NB4 (cell line): ENCODE measurements at regions not wholly inside any gene's neighbourhood (a gene's known extent, or its start where the extent isn't known, plus 50 kb on each side); places are given as distances from the start of the nearest gene placed in this dataset.
A peak's percentile ranks its signal among the peaks of the same experiment; 100 is the strongest.

Source experiments
- DNase-seq: peaks from one replicate; pipeline ENCODE4 v3.0.0; 2010; ENCODE audit warnings: low read depth
- H3K4me3 ChIP-seq: one replicate; pipeline ENCODE4 v1.5.1; 2011; ENCODE audit warnings: mild to moderate bottlenecking, low read depth, low read length, moderate library complexity
- MYC ChIP-seq: IDR thresholded peaks from 2 replicates; pipeline ENCODE4 v1.6.1; 2011; ENCODE audit warnings: low read depth, low read length
- POLR2A ChIP-seq: IDR thresholded peaks from 2 replicates; pipeline ENCODE4 v1.6.1; 2011; ENCODE audit warnings: mild to moderate bottlenecking; ENCODE audit not compliant: insufficient read length; ENCODE audit errors: extremely low read depth
- TF ChIP-seq, protein P1 (sequence below): IDR thresholded peaks from one replicate; pipeline ENCODE4 v1.5.1; 2012; ENCODE audit warnings: low read depth, low read length
- TF ChIP-seq, protein P2 (sequence below): IDR thresholded peaks from 2 replicates; pipeline ENCODE4 v1.6.1; 2011; ENCODE audit warnings: low read depth, low read length

DNA sequence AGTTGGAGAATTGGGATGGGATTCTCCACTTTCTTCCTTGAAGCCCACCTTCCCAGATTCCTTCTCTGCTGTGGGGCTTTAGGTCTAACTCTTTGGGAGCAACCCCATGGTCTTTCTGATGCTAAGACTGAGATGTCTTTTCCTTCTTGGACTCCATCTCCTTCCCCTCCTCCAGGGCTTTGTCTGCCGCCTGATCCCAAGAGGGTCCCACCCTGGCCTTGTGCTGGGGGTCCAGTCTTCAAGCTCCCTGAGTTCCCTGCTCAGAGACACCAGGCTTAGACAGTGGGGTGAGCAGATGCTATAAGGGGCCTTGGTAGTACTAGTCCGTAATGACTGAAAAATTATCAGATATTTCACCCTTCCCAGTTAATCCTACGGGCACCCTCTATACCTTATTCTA, 150.5 kb downstream of the PTPN20 start:
- TF ChIP-seq POLR2A (no peak), MYC (no peak)
- TF ChIP-seq, protein P1, sequence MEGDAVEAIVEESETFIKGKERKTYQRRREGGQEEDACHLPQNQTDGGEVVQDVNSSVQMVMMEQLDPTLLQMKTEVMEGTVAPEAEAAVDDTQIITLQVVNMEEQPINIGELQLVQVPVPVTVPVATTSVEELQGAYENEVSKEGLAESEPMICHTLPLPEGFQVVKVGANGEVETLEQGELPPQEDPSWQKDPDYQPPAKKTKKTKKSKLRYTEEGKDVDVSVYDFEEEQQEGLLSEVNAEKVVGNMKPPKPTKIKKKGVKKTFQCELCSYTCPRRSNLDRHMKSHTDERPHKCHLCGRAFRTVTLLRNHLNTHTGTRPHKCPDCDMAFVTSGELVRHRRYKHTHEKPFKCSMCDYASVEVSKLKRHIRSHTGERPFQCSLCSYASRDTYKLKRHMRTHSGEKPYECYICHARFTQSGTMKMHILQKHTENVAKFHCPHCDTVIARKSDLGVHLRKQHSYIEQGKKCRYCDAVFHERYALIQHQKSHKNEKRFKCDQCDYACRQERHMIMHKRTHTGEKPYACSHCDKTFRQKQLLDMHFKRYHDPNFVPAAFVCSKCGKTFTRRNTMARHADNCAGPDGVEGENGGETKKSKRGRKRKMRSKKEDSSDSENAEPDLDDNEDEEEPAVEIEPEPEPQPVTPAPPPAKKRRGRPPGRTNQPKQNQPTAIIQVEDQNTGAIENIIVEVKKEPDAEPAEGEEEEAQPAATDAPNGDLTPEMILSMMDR = no peak
- TF ChIP-seq, protein P2, sequence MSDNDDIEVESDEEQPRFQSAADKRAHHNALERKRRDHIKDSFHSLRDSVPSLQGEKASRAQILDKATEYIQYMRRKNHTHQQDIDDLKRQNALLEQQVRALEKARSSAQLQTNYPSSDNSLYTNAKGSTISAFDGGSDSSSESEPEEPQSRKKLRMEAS = no peak
- no peak for DNase-seq
- no peak overlapping the region for H3K4me3 ChIP-seq

DNA sequence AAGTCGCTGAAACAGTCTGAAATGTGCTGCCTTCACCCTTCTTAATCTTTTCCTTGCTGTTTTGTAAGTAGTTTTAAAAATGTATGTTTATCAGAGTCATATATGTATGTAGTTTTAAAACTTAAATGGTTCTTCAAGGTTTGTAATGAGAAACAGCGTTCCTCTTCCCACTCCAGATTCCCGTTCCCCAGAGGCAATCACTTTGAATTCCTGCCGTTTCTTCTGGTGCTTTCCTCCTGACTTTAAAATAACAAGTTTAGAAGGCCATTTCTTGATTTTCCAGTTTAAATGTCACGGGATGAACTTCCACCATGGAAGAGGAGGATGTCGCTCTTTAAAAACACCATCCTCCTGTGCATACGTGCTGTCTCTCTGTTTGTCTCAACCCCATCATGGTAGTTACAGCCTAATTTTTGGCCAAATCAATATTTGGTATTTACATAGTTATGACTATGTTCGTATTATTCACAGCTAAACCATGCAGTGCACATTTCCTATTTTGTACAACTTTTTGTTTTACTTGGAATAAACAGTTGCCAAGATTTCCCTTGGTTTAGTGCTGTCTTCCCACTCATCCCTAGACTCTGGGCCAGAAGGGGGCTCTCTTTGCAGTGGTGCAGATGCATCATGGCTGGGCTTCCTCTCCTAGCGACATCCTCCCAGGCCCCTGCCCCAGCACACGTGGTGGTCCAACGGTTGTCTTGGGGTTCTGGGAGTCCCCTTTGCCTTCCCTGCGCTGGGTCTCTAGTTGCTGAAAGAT, 151.4 kb downstream of the PTPN20 start:
- no peak overlapping the region for H3K4me3 ChIP-seq
- DNase-seq = peak; percentile 25
- TF ChIP-seq, protein P2 = no peak; the same call in 1 of the 2 replicates
- TF ChIP-seq, protein P1 = peak; percentile 36

DNA sequence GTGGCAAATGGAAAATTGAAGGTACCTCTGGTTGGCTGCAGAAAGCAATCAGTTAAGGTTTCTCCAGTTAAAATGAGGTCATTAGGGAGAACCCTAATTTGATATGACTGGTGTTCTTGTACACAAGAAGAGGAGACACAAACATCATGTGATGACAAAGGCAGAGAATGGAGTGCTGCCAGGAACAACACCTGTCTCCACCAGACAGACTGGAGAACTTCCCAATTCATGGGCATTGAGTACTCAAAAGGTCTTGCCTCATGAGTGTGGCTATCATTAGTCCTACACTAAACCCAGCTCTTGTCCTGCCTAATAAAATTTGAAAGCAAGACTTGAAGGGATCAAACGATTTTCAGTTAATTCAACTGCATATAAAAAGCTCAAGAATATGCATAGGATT, 152.6 kb downstream of the PTPN20 start:
- H3K4me3 ChIP-seq = no peak overlapping the region

DNA sequence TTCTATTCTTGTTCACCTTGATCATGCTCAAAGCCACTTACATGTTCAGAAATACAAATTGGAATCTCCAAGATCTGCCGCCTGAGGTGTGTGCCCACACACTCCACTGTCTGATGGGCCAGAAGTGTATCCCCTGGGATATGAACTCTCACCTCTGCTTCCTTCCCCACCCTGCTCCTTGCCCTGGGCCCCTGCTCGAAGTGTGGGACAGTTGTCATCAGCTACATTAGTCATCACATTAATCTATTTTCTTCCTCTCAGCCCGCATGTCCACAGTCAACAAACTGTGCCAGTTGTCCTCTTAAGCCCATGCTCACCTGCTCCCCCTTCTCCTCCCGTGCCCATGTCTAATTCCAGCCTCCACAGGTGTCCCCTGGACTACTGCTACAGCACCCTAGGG, 154.7 kb downstream of the PTPN20 start:
- TF ChIP-seq POLR2A (no peak), MYC (no peak)
- TF ChIP-seq, protein P2 = no peak
- TF ChIP-seq, protein P1 = no peak
- no peak for DNase-seq
- H3K4me3 ChIP-seq = no peak overlapping the region

More for the DNA sequence above, 152.6 kb downstream of the PTPN20 start:
- no peak for DNase-seq
- TF ChIP-seq MYC (no peak), POLR2A (no peak)
- TF ChIP-seq, protein P2 = no peak
- TF ChIP-seq, protein P1 = no peak

DNA sequence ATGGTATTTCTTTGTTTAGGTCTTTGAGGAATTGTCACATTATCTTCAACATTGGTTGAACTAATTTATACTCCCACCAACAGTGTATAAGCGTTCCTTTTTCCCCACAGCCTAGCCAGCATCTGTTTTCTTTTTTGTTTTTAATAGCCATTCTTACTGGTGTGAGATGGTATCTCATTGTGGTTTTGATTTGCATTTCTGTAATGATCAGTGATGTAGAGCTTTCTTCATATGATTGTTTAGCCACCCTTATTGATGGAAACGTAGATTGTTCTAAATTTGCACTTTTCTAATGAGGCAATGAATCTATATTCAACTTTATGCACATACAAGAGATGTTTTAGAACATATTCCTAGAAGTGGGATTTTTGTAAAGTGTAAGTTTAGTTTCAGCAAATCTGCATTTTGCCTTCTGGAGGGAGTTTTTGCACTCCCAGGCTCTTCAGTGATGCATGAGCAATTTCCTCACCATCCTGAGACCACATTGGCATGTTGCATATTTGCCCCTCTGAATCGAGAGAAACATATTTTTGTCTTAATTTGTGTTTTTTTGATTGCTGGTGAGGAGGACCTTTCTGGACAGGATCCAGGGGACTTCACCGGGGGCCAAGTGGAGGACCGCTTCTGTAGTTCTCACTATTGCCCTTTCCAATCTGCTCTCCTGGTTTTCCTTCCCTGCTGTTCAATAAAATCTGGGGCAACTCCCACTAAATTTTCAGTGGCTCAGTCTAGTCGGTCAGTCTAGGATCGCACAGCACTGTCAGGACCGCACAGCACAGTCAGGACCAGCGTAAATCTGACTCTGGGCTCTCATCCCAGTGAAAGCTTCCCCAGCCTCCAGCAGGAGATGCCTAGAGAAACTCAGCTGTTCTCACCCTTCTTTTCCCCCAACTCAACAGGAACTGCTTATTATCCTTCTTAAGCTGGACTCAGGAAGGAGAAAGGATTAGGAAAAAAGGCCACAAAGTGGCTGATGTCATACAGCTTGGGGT, 157.0 kb downstream of the PTPN20 start:
- H3K4me3 ChIP-seq = no peak overlapping the region
- no peak for DNase-seq
- TF ChIP-seq POLR2A (no peak), MYC (no peak)
- TF ChIP-seq, protein P1 = no peak
- TF ChIP-seq, protein P2 = no peak
